ENCODE measurements at regions not wholly inside any gene's neighbourhood (a gene's known extent, or its start where the extent isn't known, plus 50 kb on each side); places are given as distances from the start of the nearest gene placed in this dataset.

DNA sequence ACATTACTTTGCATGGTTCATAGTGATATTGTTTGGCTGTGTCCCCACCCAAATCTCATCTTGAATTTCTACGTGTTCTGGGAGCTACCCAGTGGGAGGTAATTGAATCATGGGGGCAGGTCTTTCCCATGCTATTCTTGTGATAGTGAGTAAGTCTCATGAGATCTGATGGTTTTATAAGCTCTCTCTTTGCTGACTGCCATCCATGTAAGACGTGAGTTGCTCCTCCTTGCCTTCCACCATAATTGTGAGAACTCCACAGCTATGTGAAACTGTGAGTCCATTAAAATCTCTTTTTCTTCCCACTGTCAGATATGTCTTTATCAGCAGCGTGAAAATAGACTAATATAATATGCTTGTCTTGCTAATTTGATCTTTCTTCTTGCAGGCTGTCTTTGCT is 200.4 kb upstream of the NOX3 start:
- DNase-seq, result no peak
- Mint-ChIP-seq H3K4me1 (ENCODE audit: low read depth, unreplicated experiment) (no peaks in the 10 kb centered on the region), H3K4me3 (ENCODE audit: unreplicated experiment) (no peak overlapping the region), H3K27ac (ENCODE audit: unreplicated experiment) (no peak overlapping the region), H3K9me3 (ENCODE audit: unreplicated experiment) (no peaks in the 10 kb centered on the region), H3K27me3 (ENCODE audit: unreplicated experiment) (no peaks in the 10 kb centered on the region), H3K36me3 (ENCODE audit: unreplicated experiment) (peaks cover 7% of the 10 kb centered on the region)
- TF ChIP-seq, protein P1, sequence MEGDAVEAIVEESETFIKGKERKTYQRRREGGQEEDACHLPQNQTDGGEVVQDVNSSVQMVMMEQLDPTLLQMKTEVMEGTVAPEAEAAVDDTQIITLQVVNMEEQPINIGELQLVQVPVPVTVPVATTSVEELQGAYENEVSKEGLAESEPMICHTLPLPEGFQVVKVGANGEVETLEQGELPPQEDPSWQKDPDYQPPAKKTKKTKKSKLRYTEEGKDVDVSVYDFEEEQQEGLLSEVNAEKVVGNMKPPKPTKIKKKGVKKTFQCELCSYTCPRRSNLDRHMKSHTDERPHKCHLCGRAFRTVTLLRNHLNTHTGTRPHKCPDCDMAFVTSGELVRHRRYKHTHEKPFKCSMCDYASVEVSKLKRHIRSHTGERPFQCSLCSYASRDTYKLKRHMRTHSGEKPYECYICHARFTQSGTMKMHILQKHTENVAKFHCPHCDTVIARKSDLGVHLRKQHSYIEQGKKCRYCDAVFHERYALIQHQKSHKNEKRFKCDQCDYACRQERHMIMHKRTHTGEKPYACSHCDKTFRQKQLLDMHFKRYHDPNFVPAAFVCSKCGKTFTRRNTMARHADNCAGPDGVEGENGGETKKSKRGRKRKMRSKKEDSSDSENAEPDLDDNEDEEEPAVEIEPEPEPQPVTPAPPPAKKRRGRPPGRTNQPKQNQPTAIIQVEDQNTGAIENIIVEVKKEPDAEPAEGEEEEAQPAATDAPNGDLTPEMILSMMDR (IDR thresholded peaks at IDR 0.05; ENCODE audit: partially characterized antibody, unreplicated experiment), result no peak

GRCh38 chr6:155654474-155654873 is 198.8 kb upstream of the NOX3 start:
- H3K27ac Mint-ChIP-seq (ENCODE audit: unreplicated experiment), result no peak overlapping the region
- H3K4me1 Mint-ChIP-seq (ENCODE audit: low read depth, unreplicated experiment), result no peaks in the 10 kb centered on the region
- no peak for DNase-seq
- peaks cover 7% of the 10 kb centered on the region for H3K36me3 Mint-ChIP-seq (ENCODE audit: unreplicated experiment)
- TF ChIP-seq, protein P1 (IDR thresholded peaks at IDR 0.05; ENCODE audit: partially characterized antibody, unreplicated experiment), result no peak
- H3K4me3 Mint-ChIP-seq (ENCODE audit: unreplicated experiment), result no peak overlapping the region
- H3K9me3 Mint-ChIP-seq (ENCODE audit: unreplicated experiment), result no peaks in the 10 kb centered on the region
- H3K27me3 Mint-ChIP-seq (ENCODE audit: unreplicated experiment), result no peaks in the 10 kb centered on the region

GRCh38 chr6:155648301-155648700 is 192.7 kb upstream of the NOX3 start:
- TF ChIP-seq, protein P1 (IDR thresholded peaks at IDR 0.05; ENCODE audit: partially characterized antibody, unreplicated experiment), result no peak
- H3K9me3 Mint-ChIP-seq (ENCODE audit: unreplicated experiment), result no peaks in the 10 kb centered on the region
- no peak overlapping the region for H3K27ac Mint-ChIP-seq (ENCODE audit: unreplicated experiment)

GRCh38 chr6:155647354-155647753 is 191.7 kb upstream of the NOX3 start:
- Mint-ChIP-seq H3K27ac (ENCODE audit: unreplicated experiment) (no peak overlapping the region), H3K4me3 (ENCODE audit: unreplicated experiment) (no peak overlapping the region), H3K36me3 (ENCODE audit: unreplicated experiment) (peaks cover 5% of the 10 kb centered on the region), H3K9me3 (ENCODE audit: unreplicated experiment) (peaks cover 3% of the 10 kb centered on the region), H3K27me3 (ENCODE audit: unreplicated experiment) (no peaks in the 10 kb centered on the region), H3K4me1 (ENCODE audit: low read depth, unreplicated experiment) (peaks cover 2% of the 10 kb centered on the region)
- DNase-seq, result no peak
- TF ChIP-seq, protein P1 (IDR thresholded peaks at IDR 0.05; ENCODE audit: partially characterized antibody, unreplicated experiment), result no peak

More at GRCh38 chr6:155648301-155648700, 192.7 kb upstream of the NOX3 start:
- H3K36me3 Mint-ChIP-seq (ENCODE audit: unreplicated experiment), result no peaks in the 10 kb centered on the region
- H3K4me3 Mint-ChIP-seq (ENCODE audit: unreplicated experiment), result no peak overlapping the region
- no peaks in the 10 kb centered on the region for H3K27me3 Mint-ChIP-seq (ENCODE audit: unreplicated experiment)
- peaks cover 2% of the 10 kb centered on the region for H3K4me1 Mint-ChIP-seq (ENCODE audit: low read depth, unreplicated experiment)
- DNase-seq, result no peak

- H3K36me3 Mint-ChIP-seq (ENCODE audit: unreplicated experiment), result peaks cover 7% of the 10 kb centered on the region
- peaks cover 4% of the 10 kb centered on the region for H3K9me3 Mint-ChIP-seq (ENCODE audit: unreplicated experiment)
- no peak overlapping the region for H3K4me3 Mint-ChIP-seq (ENCODE audit: unreplicated experiment)
- TF ChIP-seq, protein P1 (IDR thresholded peaks at IDR 0.05; ENCODE audit: partially characterized antibody, unreplicated experiment), result no peak
- no peak for DNase-seq
- no peak overlapping the region for H3K27ac Mint-ChIP-seq (ENCODE audit: unreplicated experiment)
- no peaks in the 10 kb centered on the region for H3K27me3 Mint-ChIP-seq (ENCODE audit: unreplicated experiment)
- H3K4me1 Mint-ChIP-seq (ENCODE audit: low read depth, unreplicated experiment), result peaks cover 2% of the 10 kb centered on the region
These were observed 190.8 kb upstream of the NOX3 start for GRCh38 chr6:155646443-155646842.
